ENCODE measurements at regions not wholly inside any gene's neighbourhood (a gene's known extent, or its start where the extent isn't known, plus 50 kb on each side); places are given as distances from the start of the nearest gene placed in this dataset.

GRCh38 chr13:111561091-111561781, 240.8 kb downstream of the TEX29 start:
- no peak overlapping the region for H3K27ac ChIP-seq (ENCODE audit: low read length)
- H3K9me3 ChIP-seq (ENCODE audit: control insufficient read depth, low read depth, low read length), result no peaks in the 10 kb centered on the region
- H3K4me1 ChIP-seq (ENCODE audit: control insufficient read depth, low read depth, low read length), result peaks cover 3% of the 10 kb centered on the region
- no peaks in the 10 kb centered on the region for H3K36me3 ChIP-seq (ENCODE audit: control insufficient read depth, low read depth, low read length)
- H3K9ac ChIP-seq (ENCODE audit: low read length), result no peak overlapping the region
- H3K4me3 ChIP-seq (ENCODE audit: low read length), result no peak overlapping the region
- H3K27me3 ChIP-seq (ENCODE audit: control insufficient read depth, insufficient read depth, low read length), result no peaks in the 10 kb centered on the region

- H3K36me3 ChIP-seq (ENCODE audit: control insufficient read depth, low read depth, low read length), result no peaks in the 10 kb centered on the region
- no peaks in the 10 kb centered on the region for H3K27me3 ChIP-seq (ENCODE audit: control insufficient read depth, insufficient read depth, low read length)
- H3K4me3 ChIP-seq (ENCODE audit: low read length), result no peak overlapping the region
- no peak overlapping the region for H3K27ac ChIP-seq (ENCODE audit: low read length)
- no peak overlapping the region for H3K9ac ChIP-seq (ENCODE audit: low read length)
- peaks cover 3% of the 10 kb centered on the region for H3K4me1 ChIP-seq (ENCODE audit: control insufficient read depth, low read depth, low read length)
- H3K9me3 ChIP-seq (ENCODE audit: control insufficient read depth, low read depth, low read length), result no peaks in the 10 kb centered on the region
These were observed 242.3 kb downstream of the TEX29 start for GRCh38 chr13:111562716-111563115.

- no peaks in the 10 kb centered on the region for H3K27me3 ChIP-seq (ENCODE audit: control insufficient read depth, insufficient read depth, low read length)
- H3K4me3 ChIP-seq (ENCODE audit: low read length), result no peak overlapping the region
- no peak overlapping the region for H3K9ac ChIP-seq (ENCODE audit: low read length)
- no peak overlapping the region for H3K27ac ChIP-seq (ENCODE audit: low read length)
- H3K36me3 ChIP-seq (ENCODE audit: control insufficient read depth, low read depth, low read length), result no peaks in the 10 kb centered on the region
- H3K9me3 ChIP-seq (ENCODE audit: control insufficient read depth, low read depth, low read length), result no peaks in the 10 kb centered on the region
- peaks cover 3% of the 10 kb centered on the region for H3K4me1 ChIP-seq (ENCODE audit: control insufficient read depth, low read depth, low read length)
These were observed 244.2 kb downstream of the TEX29 start for GRCh38 chr13:111564606-111565005.

GRCh38 chr13:111565400-111565799, 245.0 kb downstream of the TEX29 start:
- Histone ChIP-seq H3K27ac (ENCODE audit: low read length) (no peak overlapping the region), H3K27me3 (ENCODE audit: control insufficient read depth, insufficient read depth, low read length) (no peaks in the 10 kb centered on the region), H3K4me1 (ENCODE audit: control insufficient read depth, low read depth, low read length) (no peaks in the 10 kb centered on the region)

GRCh38 chr13:111566567-111566966, 246.1 kb downstream of the TEX29 start:
- Histone ChIP-seq H3K4me3 (ENCODE audit: low read length) (no peak overlapping the region), H3K9ac (ENCODE audit: low read length) (no peak overlapping the region), H3K9me3 (ENCODE audit: control insufficient read depth, low read depth, low read length) (no peaks in the 10 kb centered on the region), H3K4me1 (ENCODE audit: control insufficient read depth, low read depth, low read length) (no peaks in the 10 kb centered on the region), H3K27ac (ENCODE audit: low read length) (no peak overlapping the region), H3K27me3 (ENCODE audit: control insufficient read depth, insufficient read depth, low read length) (no peaks in the 10 kb centered on the region), H3K36me3 (ENCODE audit: control insufficient read depth, low read depth, low read length) (no peaks in the 10 kb centered on the region)

More at GRCh38 chr13:111565400-111565799, 245.0 kb downstream of the TEX29 start:
- H3K9ac ChIP-seq (ENCODE audit: low read length), result no peak overlapping the region
- H3K4me3 ChIP-seq (ENCODE audit: low read length), result no peak overlapping the region
- H3K36me3 ChIP-seq (ENCODE audit: control insufficient read depth, low read depth, low read length), result no peaks in the 10 kb centered on the region
- no peaks in the 10 kb centered on the region for H3K9me3 ChIP-seq (ENCODE audit: control insufficient read depth, low read depth, low read length)

GRCh38 chr13:111567637-111568036, 247.2 kb downstream of the TEX29 start:
- no peaks in the 10 kb centered on the region for H3K27me3 ChIP-seq (ENCODE audit: control insufficient read depth, insufficient read depth, low read length)
- H3K4me3 ChIP-seq (ENCODE audit: low read length), result no peak overlapping the region
- no peak overlapping the region for H3K27ac ChIP-seq (ENCODE audit: low read length)
- H3K36me3 ChIP-seq (ENCODE audit: control insufficient read depth, low read depth, low read length), result no peaks in the 10 kb centered on the region
- no peaks in the 10 kb centered on the region for H3K9me3 ChIP-seq (ENCODE audit: control insufficient read depth, low read depth, low read length)
- H3K4me1 ChIP-seq (ENCODE audit: control insufficient read depth, low read depth, low read length), result no peaks in the 10 kb centered on the region
- H3K9ac ChIP-seq (ENCODE audit: low read length), result no peak overlapping the region

- Histone ChIP-seq H3K9ac (ENCODE audit: low read length) (no peak overlapping the region), H3K27me3 (ENCODE audit: control insufficient read depth, insufficient read depth, low read length) (no peaks in the 10 kb centered on the region), H3K4me1 (ENCODE audit: control insufficient read depth, low read depth, low read length) (no peaks in the 10 kb centered on the region), H3K27ac (ENCODE audit: low read length) (no peak overlapping the region), H3K9me3 (ENCODE audit: control insufficient read depth, low read depth, low read length) (no peaks in the 10 kb centered on the region), H3K36me3 (ENCODE audit: control insufficient read depth, low read depth, low read length) (no peaks in the 10 kb centered on the region), H3K4me3 (ENCODE audit: low read length) (no peak overlapping the region)
These were observed 247.8 kb downstream of the TEX29 start for GRCh38 chr13:111568290-111568689.

GRCh38 chr13:111570911-111571310, 250.5 kb downstream of the TEX29 start:
- Histone ChIP-seq H3K36me3 (ENCODE audit: control insufficient read depth, low read depth, low read length) (no peaks in the 10 kb centered on the region), H3K9ac (ENCODE audit: low read length) (no peak overlapping the region), H3K4me1 (ENCODE audit: control insufficient read depth, low read depth, low read length) (no peaks in the 10 kb centered on the region), H3K27ac (ENCODE audit: low read length) (no peak overlapping the region), H3K9me3 (ENCODE audit: control insufficient read depth, low read depth, low read length) (peaks cover 7% of the 10 kb centered on the region), H3K4me3 (ENCODE audit: low read length) (no peak overlapping the region), H3K27me3 (ENCODE audit: control insufficient read depth, insufficient read depth, low read length) (no peaks in the 10 kb centered on the region)

GRCh38 chr13:111572956-111573761, 252.7 kb downstream of the TEX29 start:
- Histone ChIP-seq H3K4me1 (ENCODE audit: control insufficient read depth, low read depth, low read length) (no peaks in the 10 kb centered on the region), H3K9me3 (ENCODE audit: control insufficient read depth, low read depth, low read length) (peaks cover 7% of the 10 kb centered on the region), H3K27me3 (ENCODE audit: control insufficient read depth, insufficient read depth, low read length) (no peaks in the 10 kb centered on the region), H3K36me3 (ENCODE audit: control insufficient read depth, low read depth, low read length) (no peaks in the 10 kb centered on the region), H3K27ac (ENCODE audit: low read length) (no peak overlapping the region), H3K9ac (ENCODE audit: low read length) (no peak overlapping the region), H3K4me3 (ENCODE audit: low read length) (no peak overlapping the region)

GRCh38 chr13:111573801-111574200, 253.4 kb downstream of the TEX29 start:
- Histone ChIP-seq H3K4me3 (ENCODE audit: low read length) (no peak overlapping the region), H3K9me3 (ENCODE audit: control insufficient read depth, low read depth, low read length) (peaks cover 7% of the 10 kb centered on the region), H3K9ac (ENCODE audit: low read length) (no peak overlapping the region), H3K36me3 (ENCODE audit: control insufficient read depth, low read depth, low read length) (no peaks in the 10 kb centered on the region), H3K27ac (ENCODE audit: low read length) (no peak overlapping the region), H3K4me1 (ENCODE audit: control insufficient read depth, low read depth, low read length) (no peaks in the 10 kb centered on the region), H3K27me3 (ENCODE audit: control insufficient read depth, insufficient read depth, low read length) (no peaks in the 10 kb centered on the region)

GRCh38 chr13:111575276-111575675, 254.8 kb downstream of the TEX29 start:
- H3K36me3 ChIP-seq (ENCODE audit: control insufficient read depth, low read depth, low read length), result no peaks in the 10 kb centered on the region
- H3K4me1 ChIP-seq (ENCODE audit: control insufficient read depth, low read depth, low read length), result no peaks in the 10 kb centered on the region
- peaks cover 7% of the 10 kb centered on the region for H3K9me3 ChIP-seq (ENCODE audit: control insufficient read depth, low read depth, low read length)
- no peak overlapping the region for H3K27ac ChIP-seq (ENCODE audit: low read length)
- no peak overlapping the region for H3K4me3 ChIP-seq (ENCODE audit: low read length)
- H3K27me3 ChIP-seq (ENCODE audit: control insufficient read depth, insufficient read depth, low read length), result no peaks in the 10 kb centered on the region
- no peak overlapping the region for H3K9ac ChIP-seq (ENCODE audit: low read length)

- no peak overlapping the region for H3K4me3 ChIP-seq (ENCODE audit: low read length)
- H3K9ac ChIP-seq (ENCODE audit: low read length), result no peak overlapping the region
- H3K27me3 ChIP-seq (ENCODE audit: control insufficient read depth, insufficient read depth, low read length), result no peaks in the 10 kb centered on the region
- H3K36me3 ChIP-seq (ENCODE audit: control insufficient read depth, low read depth, low read length), result no peaks in the 10 kb centered on the region
- H3K9me3 ChIP-seq (ENCODE audit: control insufficient read depth, low read depth, low read length), result peaks cover 7% of the 10 kb centered on the region
- no peak overlapping the region for H3K27ac ChIP-seq (ENCODE audit: low read length)
- H3K4me1 ChIP-seq (ENCODE audit: control insufficient read depth, low read depth, low read length), result no peaks in the 10 kb centered on the region
These were observed 255.3 kb downstream of the TEX29 start for GRCh38 chr13:111575719-111576118.
